NCI-H128 (cell line): ENCODE measurements at regions not wholly inside any gene's neighbourhood (a gene's known extent, or its start where the extent isn't known, plus 50 kb on each side); places are given as distances from the start of the nearest gene placed in this dataset.
A peak's percentile ranks its signal among the peaks of the same experiment; 100 is the strongest.

Source experiments
- DNase-seq: peaks from one replicate; lab custom pipeline; 2025; ENCODE audit not compliant: unreplicated experiment; lab: John Stamatoyannopoulos, UW

- no peak for DNase-seq
These were observed 190.5 kb upstream of the GSC start for GRCh38 chr14:94960285-94961001.

DNA sequence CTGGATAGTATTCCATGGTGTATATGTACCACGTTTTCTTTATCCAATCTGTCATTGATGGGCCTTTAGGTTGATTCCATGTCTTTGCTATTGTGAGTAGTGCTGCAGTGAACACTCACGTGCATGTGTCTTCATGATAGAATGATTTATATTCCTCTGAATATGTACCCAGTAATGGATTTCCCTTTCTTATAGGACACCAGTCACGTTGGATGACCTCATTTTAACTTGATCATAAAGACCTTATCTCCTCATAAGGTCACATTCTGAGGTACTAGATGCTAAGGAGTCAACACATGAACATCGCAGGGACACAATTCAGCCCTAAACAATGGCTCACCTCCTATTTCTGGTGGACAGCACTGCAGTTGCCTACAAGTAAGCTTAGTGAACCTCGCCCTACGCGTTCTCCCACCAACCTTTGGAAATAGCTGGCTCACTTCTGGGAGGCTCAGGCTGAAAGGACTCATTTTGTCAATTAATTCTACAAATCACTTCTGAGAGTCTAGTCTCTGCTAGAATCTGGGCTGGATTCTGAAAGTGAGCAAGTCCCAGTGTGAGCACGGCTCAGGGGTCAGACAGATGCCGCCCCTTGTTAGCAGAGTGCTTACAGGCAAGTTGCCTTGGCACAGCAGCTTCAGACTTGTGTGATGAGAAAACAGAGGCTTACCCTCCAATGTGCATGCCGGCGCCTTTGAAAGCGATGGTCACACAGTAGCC lies 183.8 kb upstream of the GSC start:
- no peak for DNase-seq

DNA sequence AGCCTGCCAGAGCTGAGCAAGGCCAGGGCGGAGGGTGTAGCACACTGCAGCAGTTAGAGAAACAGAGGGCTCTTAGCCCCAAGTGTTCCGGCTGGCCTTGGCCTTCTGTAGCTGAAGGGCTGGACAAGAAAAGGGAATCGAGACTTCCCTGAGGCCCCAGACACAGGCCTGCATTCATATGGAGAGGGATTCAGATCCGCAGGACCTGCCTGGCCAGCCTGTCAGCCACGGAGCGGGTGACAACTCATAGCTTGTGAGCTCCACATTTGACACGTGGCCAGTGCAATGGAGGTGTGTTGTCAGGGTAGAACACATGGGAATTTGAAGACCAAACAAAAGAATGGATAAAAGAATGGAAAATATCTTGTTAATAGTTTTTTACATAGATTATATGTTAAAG lies 182.2 kb upstream of the GSC start:
- no peak for DNase-seq

- no peak for DNase-seq
These were observed 176.3 kb upstream of the GSC start for GRCh38 chr14:94946244-94946643.

DNA sequence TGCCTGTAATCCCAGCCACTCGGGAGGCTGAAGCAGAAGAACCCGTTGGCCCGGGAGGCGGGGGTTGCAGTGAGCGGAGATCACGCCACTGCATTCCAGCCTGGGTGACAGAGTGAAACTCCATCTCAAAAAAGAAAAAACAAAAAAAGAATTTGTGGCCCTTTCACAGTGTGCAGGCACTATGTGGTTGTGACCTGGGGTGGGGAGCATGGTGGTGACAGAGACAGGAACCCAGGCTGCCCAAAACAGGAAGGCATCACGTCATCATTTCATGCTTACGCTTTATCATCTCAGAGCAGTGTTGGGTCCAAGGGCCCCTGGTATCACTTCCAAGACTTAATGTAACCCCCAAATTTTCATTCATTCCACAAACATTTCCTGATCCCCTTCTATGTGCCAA lies 175.7 kb upstream of the GSC start:
- DNase-seq, result no peak

DNA sequence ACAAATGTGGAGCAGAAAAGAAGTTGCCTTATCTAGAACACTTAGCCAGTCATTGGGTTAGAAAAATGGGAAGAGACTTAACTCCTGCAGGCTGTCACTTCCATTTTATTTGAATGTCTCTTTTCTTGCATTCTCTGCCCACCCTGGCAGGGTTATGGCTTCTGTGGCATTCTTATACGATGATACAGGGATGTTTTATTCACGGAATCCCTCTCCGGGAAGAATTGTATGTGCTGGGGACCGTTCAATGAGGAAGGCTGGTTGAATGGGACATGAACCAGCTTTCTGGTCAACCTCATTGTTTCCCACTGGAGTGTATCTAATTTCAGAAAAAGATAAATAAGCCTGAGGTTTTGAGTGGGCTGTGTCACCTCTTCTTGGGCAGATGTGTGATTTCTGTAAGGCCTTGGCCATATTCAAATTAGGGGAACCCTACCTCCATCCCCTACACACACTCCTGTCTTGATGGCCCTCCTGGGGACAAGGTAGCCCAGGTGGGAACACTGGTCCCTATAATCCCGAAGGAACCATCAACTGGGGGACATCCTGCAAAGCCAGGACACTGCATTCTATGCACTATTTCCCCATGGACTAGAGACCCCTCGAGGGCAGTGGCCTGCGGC lies 174.8 kb upstream of the GSC start:
- no peak for DNase-seq

- no peak for DNase-seq
These were observed 172.7 kb upstream of the GSC start for GRCh38 chr14:94942601-94943000.

GRCh38 chr14:94941311-94941710 lies 171.4 kb upstream of the GSC start:
- no peak for DNase-seq

DNA sequence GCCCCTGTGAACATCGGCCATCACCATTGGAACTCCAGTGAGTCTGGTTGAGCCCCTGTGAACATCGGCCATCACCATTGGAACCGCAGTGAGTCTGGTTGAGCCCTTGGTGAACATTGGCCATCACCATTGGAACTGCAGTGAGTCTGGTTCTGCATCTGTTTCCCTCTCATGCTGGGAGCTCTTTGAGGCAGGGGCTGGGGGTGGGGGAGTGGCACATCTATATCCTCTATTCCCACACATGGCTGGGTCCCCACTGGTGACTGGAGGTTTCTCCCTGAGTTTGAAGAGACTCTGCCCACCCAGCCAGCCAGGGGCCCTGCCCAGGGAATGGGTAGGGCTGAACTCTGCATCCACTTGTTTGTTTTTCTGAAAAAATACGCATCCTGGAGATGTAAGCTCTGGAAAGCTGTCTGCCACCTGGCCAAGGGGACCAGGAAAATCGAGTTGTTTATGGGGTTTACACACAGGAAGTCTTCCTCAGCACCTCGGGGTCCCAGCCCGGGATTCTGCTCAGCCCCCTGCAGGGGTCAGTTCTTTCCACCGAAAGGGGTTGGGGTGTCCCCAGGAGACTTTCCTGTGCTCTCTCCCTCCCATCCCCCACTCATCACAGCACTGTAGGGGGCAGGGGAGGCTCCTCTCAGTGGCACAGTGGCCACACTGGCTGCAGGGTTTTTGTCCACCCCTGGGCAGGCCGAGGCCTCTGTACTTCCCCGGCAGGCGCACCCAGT lies 170.5 kb upstream of the GSC start:
- DNase-seq, result no peak

DNA sequence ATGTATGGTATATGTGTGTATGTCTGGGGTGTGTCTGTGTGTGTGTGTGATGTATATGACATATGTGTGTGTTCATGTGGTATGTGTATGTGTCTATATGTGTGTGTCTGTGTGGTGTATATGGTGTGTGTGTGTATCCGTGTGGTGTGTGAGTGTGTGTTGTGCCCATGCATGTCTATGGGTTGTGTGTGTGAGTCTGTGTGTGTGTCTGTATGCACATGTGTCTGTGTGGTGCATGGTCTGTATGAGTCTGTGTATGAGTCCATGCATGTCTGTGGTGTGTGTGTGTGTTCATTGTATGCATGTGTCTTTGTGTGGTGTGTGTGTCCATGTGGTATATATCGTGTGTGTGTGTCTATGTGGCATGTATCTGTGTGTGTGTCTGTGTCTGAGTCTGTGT lies 168.1 kb upstream of the GSC start:
- no peak for DNase-seq

GRCh38 chr14:94936901-94937685 lies 167.2 kb upstream of the GSC start:
- DNase-seq, result no peak

DNA sequence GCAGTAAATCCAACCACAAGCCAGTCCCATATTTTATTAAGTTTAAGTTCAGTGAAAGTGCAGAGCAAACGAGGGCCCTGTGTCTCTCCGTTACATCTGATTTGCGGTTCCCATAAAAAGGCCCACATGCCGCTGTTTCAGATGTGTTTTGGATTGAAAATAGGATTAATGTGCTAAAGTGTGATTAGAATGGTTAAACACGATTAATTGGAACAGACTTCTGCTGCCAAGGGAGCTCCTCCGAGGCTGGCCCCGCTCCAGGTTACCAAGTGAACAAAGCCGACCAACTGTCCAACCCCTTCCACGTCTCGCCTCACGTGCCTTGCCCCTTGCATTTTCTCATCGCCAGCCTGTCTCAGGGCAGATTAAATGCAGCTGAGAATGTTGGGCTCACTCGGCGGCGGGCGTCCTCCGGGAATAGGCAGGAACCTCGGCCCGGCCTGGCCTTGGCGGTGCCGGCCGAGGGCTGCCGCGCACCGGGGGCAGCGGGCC lies 166.5 kb upstream of the GSC start:
- DNase-seq, result peak; percentile 37

GRCh38 chr14:94935706-94936300 lies 165.9 kb upstream of the GSC start:
- no peak for DNase-seq

DNA sequence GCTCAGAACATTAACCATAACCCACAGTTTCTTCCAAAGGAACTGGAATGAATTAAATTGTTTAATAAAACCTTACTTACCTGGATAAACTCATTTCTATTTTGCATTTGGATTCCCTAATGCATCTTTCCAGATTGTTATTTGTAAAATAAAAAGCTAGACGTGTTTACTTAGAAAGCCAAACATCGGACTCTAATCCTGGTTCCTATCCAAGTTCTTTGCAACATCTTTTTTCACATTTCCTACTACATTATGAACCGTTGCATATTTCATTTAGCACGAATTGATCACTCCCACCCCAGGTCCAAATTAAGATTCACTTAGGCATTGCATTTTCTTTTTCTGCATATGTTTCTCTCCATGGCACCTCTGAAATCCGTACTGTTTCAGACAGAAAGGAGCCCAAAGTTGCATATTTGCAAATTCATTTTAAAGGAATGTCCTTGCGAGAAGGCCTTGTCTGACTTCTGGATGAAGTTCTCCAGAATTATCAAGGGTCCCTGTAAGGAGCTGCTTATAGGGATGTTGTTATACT lies 164.4 kb upstream of the GSC start:
- no peak for DNase-seq

- DNase-seq, result no peak
These were observed 163.6 kb upstream of the GSC start for GRCh38 chr14:94933486-94933885.

- no peak for DNase-seq
These were observed 162.7 kb upstream of the GSC start for GRCh38 chr14:94932589-94932988.

GRCh38 chr14:94930690-94931089 lies 160.8 kb upstream of the GSC start:
- DNase-seq, result no peak

DNA sequence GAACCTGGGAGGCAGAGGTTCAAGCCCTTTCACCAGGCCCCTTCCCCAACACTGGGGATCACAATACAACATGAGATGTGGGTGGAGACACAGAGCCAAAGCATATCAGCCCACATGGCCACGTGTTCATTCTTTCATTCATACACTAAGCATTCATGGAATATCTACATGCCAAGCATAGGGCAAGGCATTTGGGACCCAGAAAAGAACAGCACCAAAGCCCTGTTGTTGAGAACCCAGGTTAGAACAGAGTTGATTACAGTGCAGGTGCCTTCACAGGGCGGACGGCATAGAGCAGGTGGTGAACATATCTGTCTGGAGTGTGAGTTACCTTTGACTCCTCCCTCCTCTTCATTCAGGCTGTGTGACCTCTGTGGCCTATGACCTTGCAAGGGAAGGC lies 159.4 kb upstream of the GSC start:
- DNase-seq, result no peak

DNA sequence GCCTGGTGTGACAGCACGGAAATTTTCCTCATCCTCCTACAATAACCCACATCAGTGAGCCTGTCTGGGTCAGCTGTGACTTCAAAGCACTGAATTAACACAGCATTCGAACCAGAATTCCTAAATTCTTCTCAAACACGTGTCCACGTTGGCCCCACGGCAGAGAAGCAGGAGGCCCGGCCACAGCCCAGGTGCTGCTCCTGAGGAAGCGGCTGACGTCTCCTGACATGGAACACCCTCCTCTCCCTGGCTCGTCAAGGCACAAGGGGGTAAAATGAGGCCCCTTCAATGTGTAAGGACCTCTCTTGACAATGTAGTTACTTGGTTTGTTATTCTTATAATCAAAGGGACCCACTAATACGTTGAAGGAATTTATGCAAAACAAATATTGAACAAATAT lies 156.3 kb upstream of the GSC start:
- no peak for DNase-seq
